Retinal pigment epithelial cell (primary cell): ENCODE measurements at regions not wholly inside any gene's neighbourhood (a gene's known extent, or its start where the extent isn't known, plus 50 kb on each side); places are given as distances from the start of the nearest gene placed in this dataset.

Experiments used
- DNase-seq: peaks from one replicate; pipeline ENCODE4 v3.0.0-alpha.2; 2010; ENCODE audit warnings: low read depth
- H3K4me3 ChIP-seq: 2 replicates; pipeline ENCODE4 v1.5.1; 2011; ENCODE audit warnings: mild to moderate bottlenecking, low read length, control low read depth, moderate library complexity
- CTCF ChIP-seq: conservative IDR thresholded peaks from 2 replicates; pipeline ENCODE4 v1.5.1; 2011; ENCODE audit warnings: low read depth, low read length, control low read depth, inconsistent platforms

DNA sequence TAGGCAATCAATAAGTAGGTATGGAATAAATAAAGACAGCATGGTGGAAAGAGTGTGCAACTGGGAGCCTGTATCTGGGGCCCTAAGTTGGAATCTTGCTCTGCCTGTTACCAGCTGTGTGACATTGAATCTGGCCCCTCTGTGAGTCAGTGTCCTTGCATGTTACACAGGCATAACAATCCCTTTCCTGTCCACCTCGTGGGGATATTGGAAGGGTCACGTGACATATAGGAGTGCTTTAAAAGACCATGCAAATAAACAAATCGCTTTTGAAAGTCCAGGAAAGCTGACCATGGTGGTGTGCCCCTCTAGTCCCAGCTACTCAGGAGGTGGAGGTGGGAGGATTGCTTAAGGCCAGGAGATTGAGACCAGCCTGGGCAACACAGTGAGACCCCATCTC, 51.1 kb upstream of the VRK1 start:
- H3K4me3 ChIP-seq = no peak overlapping the region
- TF ChIP-seq CTCF = no peak
- DNase-seq = no peak

GRCh38 chr14:96747006-96747405, 50.2 kb upstream of the VRK1 start:
- no peak for DNase-seq
- H3K4me3 ChIP-seq = no peak overlapping the region
- no peak for TF ChIP-seq CTCF
